ENCODE measurements at regions not wholly inside any gene's neighbourhood (a gene's known extent, or its start where the extent isn't known, plus 50 kb on each side); places are given as distances from the start of the nearest gene placed in this dataset.

GRCh38 chr7:156014808-156015207 lies 202.5 kb upstream of the SHH start:
- Histone ChIP-seq H3K4me1 (ENCODE audit: control insufficient read depth, insufficient read depth, low read length) (no peaks in the 10 kb centered on the region), H3K27me3 (ENCODE audit: control insufficient read depth, insufficient read depth, low read length) (no peaks in the 10 kb centered on the region), H3K36me3 (ENCODE audit: control insufficient read depth, insufficient read depth, low read length) (no peaks in the 10 kb centered on the region), H3K27ac (ENCODE audit: low read length) (no peak overlapping the region), H3K4me3 (ENCODE audit: low read depth in 2 of 2, low read length in 2 of 2) (no peak overlapping the region), H3K9me3 (ENCODE audit: control insufficient read depth, insufficient read depth, low read depth, low read length) (no peaks in the 10 kb centered on the region; the same call in 1 of the 2 replicates)
- no peak for ATAC-seq
- ChIA-PET CTCF (no interaction called here), POLR2A (no interaction called here)
- BruUV-seq (replicated peaks): no TSS peak
- no peak for DNase-seq (ENCODE audit: low read depth, low spot score)
- TF ChIP-seq TCF7L2 (IDR thresholded peaks at IDR 0.05; ENCODE audit: low read depth, low read length) (no peak), SIN3A (IDR thresholded peaks at IDR 0.05; ENCODE audit: borderline replicate concordance, insufficient read depth, low read depth, low read length) (no peak), CTCF (IDR thresholded peaks at IDR 0.05) (no peak), REST (IDR thresholded peaks at IDR 0.05; ENCODE audit: insufficient read depth in 1 of 2, low read depth in 2 of 2, low read length in 1 of 2) (no peak), POLR2AphosphoS5 (IDR thresholded peaks at IDR 0.05; ENCODE audit: low read depth, low read length) (no peak)
- in situ Hi-C loops (cut with HindIII; ENCODE audit: low pct_unique_long_range_greater_than_20kb, low sequenced_read_pairs): no loop called here
- intact Hi-C loops (cut with micrococcal nuclease; ENCODE audit: unreplicated experiment): no loop called here

DNA sequence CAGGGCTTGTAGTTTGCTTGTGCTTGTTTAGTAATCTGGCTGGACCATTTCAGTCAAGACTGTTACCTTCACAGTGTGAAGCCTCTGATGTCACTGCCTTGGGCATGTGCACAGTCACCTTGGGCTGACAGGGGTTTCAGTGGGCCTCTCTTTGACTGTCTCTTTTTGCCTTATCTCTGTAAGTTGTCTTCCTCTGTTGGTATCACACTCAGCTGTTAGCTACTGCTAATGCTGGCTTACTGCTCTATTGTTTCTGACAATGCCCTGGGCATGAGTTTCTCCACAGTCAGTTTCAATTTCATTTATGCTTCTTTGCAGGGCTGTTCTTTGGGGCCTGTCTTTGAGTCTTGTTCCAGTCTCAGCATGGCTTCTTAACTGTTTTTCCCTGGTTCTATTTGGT lies 201.9 kb upstream of the SHH start:
- Histone ChIP-seq H3K27me3 (ENCODE audit: control insufficient read depth, insufficient read depth, low read length) (no peaks in the 10 kb centered on the region), H3K4me3 (ENCODE audit: low read depth in 2 of 2, low read length in 2 of 2) (no peak overlapping the region), H3K27ac (ENCODE audit: low read length) (no peak overlapping the region), H3K36me3 (ENCODE audit: control insufficient read depth, insufficient read depth, low read length) (no peaks in the 10 kb centered on the region), H3K4me1 (ENCODE audit: control insufficient read depth, insufficient read depth, low read length) (no peaks in the 10 kb centered on the region), H3K9me3 (ENCODE audit: control insufficient read depth, insufficient read depth, low read depth, low read length) (peaks cover 1% of the 10 kb centered on the region; the same call in 1 of the 2 replicates)
- in situ Hi-C loops (cut with HindIII; ENCODE audit: low pct_unique_long_range_greater_than_20kb, low sequenced_read_pairs): no loop called here
- ATAC-seq: no peak
- DNase-seq (ENCODE audit: low read depth, low spot score): no peak
- ChIA-PET POLR2A (no interaction called here), CTCF (no interaction called here)
- intact Hi-C loops (cut with micrococcal nuclease; ENCODE audit: unreplicated experiment): no loop called here
- BruUV-seq (replicated peaks): no TSS peak
- no peak for TF ChIP-seq TCF7L2 (IDR thresholded peaks at IDR 0.05; ENCODE audit: low read depth, low read length)
- no peak for TF ChIP-seq REST (IDR thresholded peaks at IDR 0.05; ENCODE audit: insufficient read depth in 1 of 2, low read depth in 2 of 2, low read length in 1 of 2)
- no peak for TF ChIP-seq POLR2AphosphoS5 (IDR thresholded peaks at IDR 0.05; ENCODE audit: low read depth, low read length)
- TF ChIP-seq SIN3A (IDR thresholded peaks at IDR 0.05; ENCODE audit: borderline replicate concordance, insufficient read depth, low read depth, low read length): no peak
- TF ChIP-seq CTCF (IDR thresholded peaks at IDR 0.05): no peak

All from Panc1 (cell line).